Heart right ventricle (tissue), 16 donors: ENCODE measurements at regions not wholly inside any gene's neighbourhood (a gene's known extent, or its start where the extent isn't known, plus 50 kb on each side); places are given as distances from the start of the nearest gene placed in this dataset.

ENCODE experiments used
- ATAC-seq, 8 donors: fragments of 200-7000 bp; cut with Tn5 transposase; one replicate each; pipeline ENCODE4 v1.9.1; 2020; ENCODE audit warnings: mild to moderate bottlenecking in 8 of 8, moderate library complexity in 8 of 8, moderate number of reproducible peaks in 1 of 8
- DNase-seq, 2 donors: peaks; one replicate each; pipeline ENCODE4 v3.0.0-alpha.2; 2020
- H3K27ac ChIP-seq, 10 donors: fragments of 200-600 bp; sonication (generic) in 2 of 10; one replicate each; pipeline versions ENCODE4 v1.5.0 to v1.8.0; 2020 to 2022; ENCODE audit warnings: mild to moderate bottlenecking in 3 of 10
- H3K27me3 ChIP-seq, 7 donors: fragments of 200-600 bp; one replicate each; pipeline ENCODE4 v1.8.0; 2021 to 2022; ENCODE audit warnings: mild to moderate bottlenecking in 2 of 7
- H3K36me3 ChIP-seq, 9 donors: fragments of 200-600 bp; sonication (generic) in 1 of 9; one replicate each; pipeline versions ENCODE4 v1.5.0 to v1.8.0; 2020 to 2022; ENCODE audit warnings: mild to moderate bottlenecking in 2 of 9
- H3K4me1 ChIP-seq, 9 donors: fragments of 200-600 bp; sonication (generic) in 1 of 9; one replicate each; pipeline versions ENCODE4 v1.5.0 to v1.8.0; 2020 to 2022; ENCODE audit warnings: mild to moderate bottlenecking in 4 of 9
- H3K4me3 ChIP-seq, 10 donors: fragments of 200-600 bp; sonication (generic) in 2 of 10; one replicate each; pipeline versions ENCODE4 v1.5.0 to v1.8.0; 2020 to 2022; ENCODE audit warnings: mild to moderate bottlenecking in 7 of 10, moderate library complexity in 2 of 10
- H3K9me3 ChIP-seq, 11 donors: fragments of 200-600 bp in 10 of 11; sonication (generic) in 2 of 11; one replicate each; pipeline versions ENCODE4 v1.5.0 to v1.8.0; 2013 to 2022; ENCODE audit warnings: mild to moderate bottlenecking in 2 of 11, control low read depth in 1 of 11, moderate library complexity in 1 of 11
- WGBS, 2 donors: extraction: QIAGEN DNeasy Blood & Tissue Kit; methylation state at CpG; one replicate each; pipeline ENCODE4 v1.1.7; 2013; ENCODE audit warnings: inconsistent platforms in 1 of 2; 5-methylcytosine and 5-hydroxymethylcytosine counted together
- intact Hi-C, 10 donors: fragments of 100-400 bp; cut with DNase I; formaldehyde crosslinking; loops; one replicate each; pipeline versions ENCODE4 v1.11.1 to v1.14.2; 2022
- TF ChIP-seq, protein P1 (sequence below), 9 donors: fragments of 200-600 bp; sonication (generic) in 2 of 9; IDR thresholded peaks; one replicate each; pipeline versions ENCODE4 v1.5.0 to v1.8.0; 2021 to 2022; ENCODE audit warnings: antibody characterized with exemption in 9 of 9, mild to moderate bottlenecking in 5 of 9, moderate library complexity in 1 of 9
- donor health status: Arrhythmogenic right ventricular cardiomyopathy.
- donor health status: ischemic (EF 13 %, LVEDD 7.1; RV severe dilation, severe dysfunction).
- donor health status: healthy with polysubstance abuse.
- donor health status: DM: no; HTN: yes; CAD: no.
- donor health status: DM: no; HTN: no; CAD: no.
- donor health status: ischemic (EF 25% LVEDD 6.9; RV normal size, moderate dysfunction).
- donor health status: ischemic (EF 25% LVEDD 5.7; RV mildly dilated, moderate dysfunction).
- donor health status: healthy.
- donor health status: DM: yes; HTN: yes; CAD: no.
- donor health status: Ischemic cardiomyopathy.
- donor health status: ischemic (EF 35%, LVEDD 5.7; RV mildly dilated, moderate dysfunction).
- donor health status: nonischemic (EF 11% LVEDD 7.7; RV severe dilation, severe dysfunction).
- donor health status: DM: yes; HTN: yes; CAD: no.
- donor health status: PGD.
- donor health status: ischemic (EF 29% LVEDD 5.4; RV normal size, mild dysfunction).
- donor health status: nonischemic (EF 23%, LVEDD 6.1; RV moderate dilation, normal function).

DNA sequence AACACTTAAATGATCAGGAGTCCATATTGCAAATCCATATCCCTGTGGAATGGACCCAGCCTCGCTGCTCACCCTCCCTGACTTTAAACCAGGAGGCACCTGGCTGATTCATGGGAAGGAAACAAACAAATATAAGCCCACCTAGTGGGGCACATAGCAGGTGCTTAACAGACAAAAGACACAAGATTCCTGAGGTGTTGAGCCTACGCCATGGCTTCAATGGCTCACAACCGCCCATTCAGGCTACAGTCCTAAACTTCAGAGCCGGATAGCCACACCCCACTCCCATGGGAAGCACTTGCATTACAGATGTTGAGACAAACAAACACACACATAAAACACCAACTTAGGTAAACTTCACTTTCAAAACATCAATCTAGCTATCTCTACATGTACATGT is 359.9 kb downstream of the ICE1 start:
- DNase-seq = no peak
- TF ChIP-seq, protein P1, sequence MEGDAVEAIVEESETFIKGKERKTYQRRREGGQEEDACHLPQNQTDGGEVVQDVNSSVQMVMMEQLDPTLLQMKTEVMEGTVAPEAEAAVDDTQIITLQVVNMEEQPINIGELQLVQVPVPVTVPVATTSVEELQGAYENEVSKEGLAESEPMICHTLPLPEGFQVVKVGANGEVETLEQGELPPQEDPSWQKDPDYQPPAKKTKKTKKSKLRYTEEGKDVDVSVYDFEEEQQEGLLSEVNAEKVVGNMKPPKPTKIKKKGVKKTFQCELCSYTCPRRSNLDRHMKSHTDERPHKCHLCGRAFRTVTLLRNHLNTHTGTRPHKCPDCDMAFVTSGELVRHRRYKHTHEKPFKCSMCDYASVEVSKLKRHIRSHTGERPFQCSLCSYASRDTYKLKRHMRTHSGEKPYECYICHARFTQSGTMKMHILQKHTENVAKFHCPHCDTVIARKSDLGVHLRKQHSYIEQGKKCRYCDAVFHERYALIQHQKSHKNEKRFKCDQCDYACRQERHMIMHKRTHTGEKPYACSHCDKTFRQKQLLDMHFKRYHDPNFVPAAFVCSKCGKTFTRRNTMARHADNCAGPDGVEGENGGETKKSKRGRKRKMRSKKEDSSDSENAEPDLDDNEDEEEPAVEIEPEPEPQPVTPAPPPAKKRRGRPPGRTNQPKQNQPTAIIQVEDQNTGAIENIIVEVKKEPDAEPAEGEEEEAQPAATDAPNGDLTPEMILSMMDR (IDR thresholded peaks at IDR 0.05) = no peak
- intact Hi-C loops = no loop called here
- ATAC-seq = no peak
- H3K27me3 ChIP-seq = no peaks in the 10 kb centered on the region
- peaks cover 0 to 9% (median 0%) of the 10 kb centered on the region in 11 donors for H3K9me3 ChIP-seq
- 95 to 98% methylated on average over 4 of the region's 4 CpGs for WGBS, 2 donors
- no peaks in the 10 kb centered on the region for H3K36me3 ChIP-seq
- no peaks in the 10 kb centered on the region for H3K4me1 ChIP-seq
- H3K27ac ChIP-seq = no peak overlapping the region
- no peak overlapping the region for H3K4me3 ChIP-seq

DNA sequence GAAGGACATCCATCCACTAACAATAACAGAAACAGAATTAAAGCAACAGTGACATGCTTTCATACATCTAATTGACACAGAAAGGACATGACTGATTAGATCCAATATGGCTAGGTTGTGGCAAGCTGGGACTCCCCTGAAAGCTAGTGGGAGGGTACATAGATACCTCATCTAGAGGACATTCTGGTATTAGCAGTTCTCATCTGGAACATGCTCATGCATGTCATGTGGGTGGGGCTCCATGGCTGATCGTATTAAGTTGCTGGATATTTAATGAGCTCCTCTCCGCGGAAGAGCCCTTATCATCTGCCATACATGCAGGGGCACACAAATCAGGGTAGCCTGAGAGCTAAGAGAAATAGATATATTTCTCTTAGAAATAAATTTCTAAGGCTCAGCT is 358.9 kb downstream of the ICE1 start:
- intact Hi-C loops = no loop called here

DNA sequence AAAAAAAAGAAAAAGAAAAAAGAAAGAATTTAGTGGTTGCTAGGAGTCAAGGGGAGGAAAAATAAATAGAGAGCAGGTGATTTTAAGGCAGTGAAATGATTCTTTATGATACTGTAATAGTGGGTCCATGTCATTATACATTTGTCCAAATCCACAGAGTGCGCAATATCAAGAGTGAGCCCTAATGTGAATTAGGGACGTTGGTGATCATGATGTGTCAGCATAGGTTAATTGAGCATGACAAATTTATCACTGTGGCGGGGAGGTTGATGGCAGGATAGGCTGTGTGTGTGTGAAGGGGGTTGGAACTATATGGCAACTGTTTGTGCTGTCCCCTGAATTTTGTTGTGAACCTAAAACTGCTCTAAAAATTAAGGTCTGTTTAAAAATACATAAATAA is 357.8 kb downstream of the ICE1 start:
- Histone ChIP-seq H3K36me3 (no peaks in the 10 kb centered on the region), H3K4me1 (peaks cover 0 to 3% (median 0%) of the 10 kb centered on the region in 9 donors), H3K4me3 (no peak overlapping the region), H3K27ac (no peak overlapping the region), H3K27me3 (no peaks in the 10 kb centered on the region), H3K9me3 (no peaks in the 10 kb centered on the region)
- intact Hi-C loops = no loop called here
- TF ChIP-seq, protein P1 (IDR thresholded peaks at IDR 0.05) = no peak
- ATAC-seq (no peak), DNase-seq (no peak)
- 92% methylated on average over 3 of the region's 3 CpGs for WGBS, 2 donors

More for the DNA sequence above, 358.9 kb downstream of the ICE1 start:
- no peak overlapping the region for H3K27ac ChIP-seq
- H3K36me3 ChIP-seq = no peaks in the 10 kb centered on the region
- peaks cover 0 to 3% (median 0%) of the 10 kb centered on the region in 9 donors for H3K4me1 ChIP-seq
- H3K4me3 ChIP-seq = no peak overlapping the region
- no peaks in the 10 kb centered on the region for H3K27me3 ChIP-seq
- no peak for ATAC-seq
- TF ChIP-seq, protein P1 (IDR thresholded peaks at IDR 0.05) = no peak
- H3K9me3 ChIP-seq = peaks cover 0 to 3% (median 0%) of the 10 kb centered on the region in 11 donors
- WGBS, 2 donors = 76 to 80% methylated on average over 3 of the region's 3 CpGs
- no peak for DNase-seq

DNA sequence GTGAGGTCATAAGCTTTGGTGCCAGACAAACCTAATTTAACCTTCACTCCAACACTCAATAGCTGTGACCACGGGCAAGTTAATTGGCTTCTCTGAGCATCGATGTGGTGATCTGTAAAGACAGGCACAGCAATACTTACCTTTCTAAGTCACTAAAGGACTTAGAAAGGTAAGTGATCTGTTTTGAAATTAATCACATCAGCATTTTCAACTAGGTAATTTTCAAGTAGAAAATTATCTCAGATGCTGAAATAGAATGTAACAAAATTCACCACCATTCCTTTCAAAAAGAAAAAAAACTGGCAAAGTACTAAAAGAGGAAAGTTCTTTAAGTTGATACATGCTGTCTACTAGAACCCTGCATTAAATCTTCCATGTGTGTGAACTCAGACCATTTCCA is 354.5 kb downstream of the ICE1 start:
- WGBS, 2 donors = 80 to 86% methylated on average over 2 of the region's 2 CpGs
- intact Hi-C loops = no loop called here
- Histone ChIP-seq H3K4me1 (peaks cover 0 to 3% (median 0%) of the 10 kb centered on the region in 9 donors), H3K36me3 (no peaks in the 10 kb centered on the region), H3K9me3 (no peaks in the 10 kb centered on the region), H3K4me3 (no peak overlapping the region), H3K27me3 (no peaks in the 10 kb centered on the region), H3K27ac (no peak overlapping the region)
- TF ChIP-seq, protein P1 (IDR thresholded peaks at IDR 0.05) = no peak
- ATAC-seq = no peak
- no peak for DNase-seq
